ENCODE measurements at regions not wholly inside any gene's neighbourhood (a gene's known extent, or its start where the extent isn't known, plus 50 kb on each side); places are given as distances from the start of the nearest gene placed in this dataset.

- TF ChIP-seq CTCF (IDR thresholded peaks at IDR 0.05; ENCODE audit: low read length) = no peak
- no peak for TF ChIP-seq EZH2 (IDR thresholded peaks at IDR 0.05; ENCODE audit: borderline replicate concordance, low read length)
Observed at GRCh38 chr10:31642281-31642680, 286.4 kb downstream of the ARHGAP12 start.

Data from OCI-LY1 (cell line).